Anterior cingulate cortex (tissue), 58 donors: ENCODE measurements at regions not wholly inside any gene's neighbourhood (a gene's known extent, or its start where the extent isn't known, plus 50 kb on each side); places are given as distances from the start of the nearest gene placed in this dataset.

Experiments
- DNase-seq, 58 donors: peaks; one replicate each; lab custom pipeline; 2025; lab: John Stamatoyannopoulos, UW

DNA sequence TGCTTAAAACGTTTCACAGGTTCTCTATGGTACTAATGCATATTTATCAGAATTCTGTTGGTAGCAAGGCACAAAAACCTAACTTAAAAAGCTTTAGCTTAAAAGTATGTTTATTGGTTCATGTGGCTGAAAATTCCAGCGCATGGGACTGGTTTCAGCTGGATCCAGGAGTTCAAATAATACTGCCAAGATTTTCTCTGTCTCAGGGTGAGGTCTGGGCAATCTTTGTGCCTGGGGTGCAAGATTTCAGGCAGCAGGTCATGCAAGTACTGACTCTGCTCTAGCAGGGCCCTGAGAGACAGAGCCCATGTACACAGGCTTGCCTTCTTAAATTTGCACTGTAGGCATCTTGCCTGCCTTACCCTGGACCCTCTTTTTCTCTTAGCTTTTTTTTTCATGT lies 134.2 kb upstream of the GAS1 start:
- no peak for DNase-seq

DNA sequence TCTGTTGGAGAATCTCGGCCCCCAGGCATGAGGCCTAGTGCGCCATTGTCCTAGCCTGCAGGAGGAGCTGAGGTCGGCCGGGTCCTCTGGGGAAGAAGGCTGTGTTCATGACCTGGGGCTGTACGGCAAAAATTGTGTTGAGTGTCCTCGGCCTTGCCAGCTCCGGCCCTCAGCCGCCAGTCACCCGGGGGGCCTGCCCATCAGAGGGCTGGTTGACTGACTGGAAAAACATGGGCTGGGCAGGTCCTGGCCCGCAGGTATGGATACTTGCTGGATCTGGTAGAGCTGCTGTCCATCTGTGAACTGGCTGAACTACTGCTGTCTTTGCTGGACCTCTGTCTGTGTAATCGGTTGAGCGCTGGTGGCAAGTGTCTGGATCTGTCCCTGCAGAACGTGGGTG lies 136.7 kb upstream of the GAS1 start:
- DNase-seq: no peak

DNA sequence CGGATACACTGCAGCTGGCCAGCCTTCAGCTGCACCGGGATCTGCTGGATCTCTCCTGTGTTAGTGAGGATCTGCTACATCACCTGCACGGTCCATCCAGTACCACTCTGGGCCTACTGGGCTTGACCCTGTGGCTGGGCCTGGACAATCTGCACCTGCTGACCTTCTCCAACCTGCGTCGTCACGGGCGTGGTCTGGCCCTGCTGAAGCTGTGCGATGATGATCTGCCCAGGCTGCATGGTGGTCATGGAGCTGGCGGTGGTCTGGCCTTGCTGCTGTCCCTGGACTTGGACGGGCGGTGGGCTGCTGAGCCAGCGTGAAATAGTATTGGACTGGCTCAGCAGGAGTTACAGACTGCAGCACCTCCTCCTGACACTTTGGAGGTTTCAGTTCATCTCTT lies 137.1 kb upstream of the GAS1 start:
- DNase-seq: no peak

DNA sequence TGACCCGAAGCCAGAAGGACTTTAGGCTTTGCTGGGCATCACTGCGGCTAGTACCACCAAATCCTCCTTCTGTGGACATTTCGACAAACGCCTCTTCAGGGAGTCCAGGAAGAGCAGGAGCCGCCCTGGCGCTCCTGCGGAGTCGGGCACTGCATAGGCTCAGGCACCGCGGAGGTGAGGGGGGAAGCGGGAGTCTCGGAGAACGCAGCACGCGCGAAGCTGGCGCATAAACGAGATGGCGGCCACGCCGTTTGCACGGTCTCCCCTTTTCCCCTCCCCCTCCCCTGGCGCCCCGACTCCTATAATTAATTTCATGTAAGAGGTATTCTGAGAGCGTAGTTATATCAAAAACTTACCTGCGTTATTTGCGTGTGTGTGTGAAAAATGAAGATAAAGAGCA lies 137.8 kb upstream of the GAS1 start:
- no peak for DNase-seq

DNA sequence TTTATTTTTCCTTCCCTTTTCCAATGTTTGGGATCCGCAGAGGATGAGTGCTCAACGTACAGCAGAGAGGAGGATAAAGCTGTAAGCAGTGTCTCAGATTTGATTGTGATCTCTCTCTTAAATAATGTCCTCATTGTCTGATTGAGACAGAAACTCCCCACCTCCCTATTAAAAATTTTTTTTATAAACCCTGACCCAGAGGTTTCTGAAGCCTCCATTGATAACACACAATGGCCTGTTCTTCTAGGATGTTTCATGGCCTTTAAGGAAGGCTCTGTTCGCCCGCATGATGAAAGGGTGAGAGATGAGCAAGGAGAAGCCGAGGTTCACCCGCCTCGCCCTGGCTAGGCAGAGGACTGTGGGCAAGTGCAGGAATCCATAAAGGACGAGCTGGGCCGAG lies 138.2 kb upstream of the GAS1 start:
- DNase-seq: no peak

DNA sequence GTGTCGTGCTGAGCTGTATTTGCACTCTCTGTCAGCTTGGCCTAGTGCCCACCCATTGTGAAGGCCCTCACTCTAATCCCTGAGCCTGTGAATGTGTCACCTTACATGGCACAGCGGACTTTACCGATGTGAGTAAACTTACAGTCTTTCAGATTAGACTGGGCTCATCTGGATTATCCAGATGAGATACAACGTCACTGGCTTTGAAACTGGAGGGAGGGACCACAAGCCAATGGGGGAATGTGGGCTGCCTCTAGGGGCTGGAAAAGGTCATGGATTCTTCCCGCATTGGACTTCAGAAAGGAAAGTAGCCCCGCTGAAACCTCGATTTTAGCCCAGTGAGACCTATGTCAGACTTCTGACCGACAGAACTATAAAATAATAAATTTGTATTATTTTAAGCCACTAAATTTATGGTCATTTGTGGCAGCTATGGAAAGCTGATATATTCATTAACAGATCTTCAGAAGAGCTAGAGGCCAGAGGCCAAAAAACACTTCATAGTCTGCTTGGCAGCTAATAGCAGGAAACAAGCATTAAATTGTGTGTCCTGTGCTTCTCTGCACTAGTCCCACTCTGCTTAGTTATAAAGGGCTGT lies 139.0 kb upstream of the GAS1 start:
- no peak for DNase-seq

DNA sequence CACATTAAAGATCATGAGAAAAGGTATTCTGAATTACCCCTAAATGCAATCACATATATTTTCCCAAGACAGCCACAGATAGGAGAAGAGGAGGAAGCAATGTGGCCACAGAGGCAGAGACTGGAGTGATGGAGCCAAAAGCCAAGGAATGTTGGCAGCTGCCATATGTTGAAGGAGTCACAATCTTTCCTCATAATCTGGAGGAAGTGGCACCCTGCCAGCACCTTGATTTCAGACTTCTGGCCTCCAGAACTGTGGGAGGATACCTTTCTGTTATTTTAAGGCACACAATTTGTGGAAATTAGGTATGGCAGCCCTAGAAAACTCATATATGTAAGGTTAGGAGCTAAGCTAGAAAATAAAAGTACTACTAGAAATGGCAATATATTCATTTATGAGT lies 139.9 kb upstream of the GAS1 start:
- no peak for DNase-seq

DNA sequence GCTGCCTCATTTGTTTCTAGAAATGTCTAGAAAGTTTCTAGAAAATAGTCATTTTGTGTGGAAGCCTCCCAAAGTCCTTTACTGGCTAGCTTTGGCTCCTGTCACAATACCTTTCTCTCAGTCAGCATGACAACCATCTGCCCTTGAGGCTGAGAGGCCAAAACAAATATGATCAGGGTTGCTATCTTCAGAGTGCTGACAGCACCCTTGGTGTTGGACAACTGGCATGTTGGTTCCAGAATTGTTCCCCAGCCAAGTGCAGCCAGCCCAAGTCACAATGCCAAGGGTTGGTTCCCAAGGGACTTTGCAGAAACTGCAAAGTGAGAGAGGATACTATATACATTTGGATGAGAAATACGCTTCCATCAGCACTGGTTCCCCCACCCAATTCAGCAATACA lies 140.9 kb upstream of the GAS1 start:
- DNase-seq: no peak

DNA sequence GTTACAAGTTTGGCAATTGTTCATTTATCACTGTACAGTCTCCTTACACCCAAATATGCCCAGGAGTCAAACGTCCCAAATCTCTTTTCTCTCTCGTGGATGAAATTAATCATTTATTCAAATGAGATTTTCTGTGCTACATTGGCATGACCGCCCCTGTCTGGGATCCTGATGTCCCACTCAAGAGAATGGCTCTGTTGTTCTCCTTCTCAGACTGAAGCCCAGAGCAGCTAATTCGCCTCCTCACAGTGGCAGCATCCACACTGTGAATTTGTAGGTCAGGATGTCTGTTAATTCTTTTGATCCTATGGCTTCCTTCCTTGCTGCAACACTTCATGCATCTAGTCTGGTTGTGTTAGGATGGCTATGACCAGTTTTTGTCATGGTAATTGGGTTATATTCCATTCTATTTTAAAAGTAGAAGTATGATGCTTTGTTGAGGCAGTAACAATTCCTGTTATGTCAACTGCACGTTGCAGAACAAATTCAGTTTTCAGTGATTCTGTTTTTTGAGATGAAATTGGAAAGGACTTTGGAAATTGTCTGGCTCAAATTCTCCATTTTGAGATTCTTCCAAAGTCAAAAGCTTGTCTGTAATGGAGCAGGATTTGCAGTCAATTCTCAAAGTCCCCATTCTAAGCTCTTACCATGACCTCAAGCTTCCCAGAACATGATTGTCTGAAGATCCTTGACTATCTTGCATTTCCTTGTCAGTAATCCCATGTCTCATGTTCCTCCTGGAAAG lies 141.5 kb upstream of the GAS1 start:
- peak in 5 of 58 donors; percentile 5 to 15 (median 6) for DNase-seq

DNA sequence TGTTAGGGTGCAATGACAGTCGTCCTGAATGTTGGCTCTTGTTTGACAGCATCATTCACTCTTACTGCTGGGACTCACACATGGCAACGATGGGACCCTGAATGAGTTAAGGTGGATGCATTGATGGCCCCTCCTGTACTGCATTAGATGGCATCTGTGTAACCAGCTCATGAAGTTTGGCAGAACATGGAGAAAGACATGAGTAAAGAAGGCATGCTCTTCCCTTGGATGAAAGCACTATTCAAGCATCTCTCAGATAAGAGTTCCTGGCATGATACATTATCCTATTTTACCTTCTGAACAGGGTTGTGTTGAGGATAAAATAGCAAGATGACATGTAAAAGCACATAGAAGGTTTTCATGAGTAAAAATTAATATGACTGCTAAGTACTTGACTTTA lies 142.2 kb upstream of the GAS1 start:
- no peak for DNase-seq

DNA sequence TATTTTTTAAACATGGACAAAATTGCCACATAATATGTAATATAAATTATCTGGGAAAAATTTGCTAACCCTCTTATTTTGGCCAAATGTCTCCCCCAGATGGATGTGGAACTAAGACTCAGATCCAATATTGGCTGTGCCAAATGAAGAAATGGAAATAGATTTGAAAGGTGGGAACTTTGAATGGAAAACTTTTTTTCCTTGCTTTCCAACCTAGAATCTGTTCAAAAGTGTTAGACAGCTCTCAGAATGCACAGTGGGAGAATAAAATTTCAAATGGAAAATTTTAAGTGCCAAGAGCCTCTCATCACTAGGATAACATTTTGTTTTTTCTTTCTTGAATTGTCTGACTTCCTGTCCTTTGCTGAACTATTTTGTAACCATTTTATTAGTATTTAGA lies 142.6 kb upstream of the GAS1 start:
- no peak for DNase-seq

DNA sequence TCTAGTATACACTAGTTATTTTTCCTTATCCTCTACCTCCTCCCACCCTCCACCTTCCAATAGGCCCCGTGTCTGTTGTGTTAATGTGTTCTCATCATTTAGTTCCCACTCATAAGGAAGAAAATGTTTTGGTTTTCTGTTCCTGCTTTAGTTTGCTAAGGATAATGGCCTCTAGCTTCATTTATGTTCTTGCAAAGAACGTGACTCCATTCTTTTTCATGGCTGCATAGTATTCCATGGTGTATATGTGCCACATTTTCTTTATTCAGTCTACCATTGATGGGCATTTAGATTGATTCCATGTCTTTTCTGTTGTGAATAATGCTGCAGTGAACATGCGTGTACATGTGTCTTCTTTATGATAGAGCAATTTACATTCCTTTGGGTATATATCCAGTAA lies 146.5 kb upstream of the GAS1 start:
- no peak for DNase-seq

DNA sequence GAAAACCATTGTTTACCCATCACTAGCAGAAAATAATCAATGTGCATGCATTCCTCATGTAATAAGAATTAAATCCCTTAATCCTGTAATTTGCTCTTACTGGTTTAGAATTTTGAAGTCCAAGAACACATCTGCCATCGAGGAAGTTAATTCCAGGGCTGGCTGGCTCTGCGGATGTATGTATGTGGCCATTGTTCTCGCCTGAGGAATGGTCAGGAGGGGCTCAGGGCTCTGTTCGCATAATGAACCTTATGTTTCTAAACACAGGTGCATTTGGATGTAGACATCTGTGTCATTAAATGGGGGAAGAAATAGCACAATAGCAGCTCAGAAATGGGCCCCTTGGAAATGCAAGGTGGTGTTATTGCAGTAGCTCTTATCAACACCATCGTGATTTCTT lies 148.6 kb upstream of the GAS1 start:
- no peak for DNase-seq

DNA sequence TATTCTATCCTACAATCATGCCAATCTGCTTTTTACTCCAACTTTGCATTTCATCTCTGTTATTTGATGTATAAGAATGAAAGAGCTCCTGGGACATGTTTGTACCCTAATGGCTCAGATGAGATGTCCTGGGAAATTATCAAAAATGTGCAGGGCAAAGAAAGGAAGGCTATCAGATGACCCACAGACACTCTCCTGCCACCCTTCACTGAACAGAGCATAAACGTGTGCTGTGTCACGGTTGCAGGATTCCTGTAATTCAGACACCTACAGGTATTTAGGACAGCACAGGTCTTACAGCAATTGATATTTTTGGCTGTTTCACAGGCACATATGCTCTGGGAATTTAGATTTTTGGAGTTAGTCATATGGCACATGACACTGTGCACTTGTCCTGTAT lies 149.2 kb upstream of the GAS1 start:
- DNase-seq: no peak

DNA sequence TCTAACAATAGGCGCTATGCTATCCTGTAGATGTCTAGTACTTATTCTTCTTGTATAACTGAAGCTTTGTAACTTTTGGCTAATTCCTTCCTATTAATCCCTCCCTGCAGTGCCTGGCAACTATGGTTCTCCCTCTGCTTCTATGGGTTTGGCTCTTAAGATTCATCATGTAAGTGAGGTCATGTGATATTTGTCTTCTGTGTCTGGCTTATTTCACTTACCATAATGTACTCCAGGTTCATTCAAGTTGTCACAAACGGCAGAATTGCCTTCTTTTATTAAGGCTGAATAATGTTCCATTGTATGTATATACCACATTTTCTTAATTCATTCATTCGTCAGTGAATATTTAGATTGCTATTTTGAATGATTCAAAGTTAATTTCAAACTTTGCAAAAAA lies 149.9 kb upstream of the GAS1 start:
- no peak for DNase-seq

DNA sequence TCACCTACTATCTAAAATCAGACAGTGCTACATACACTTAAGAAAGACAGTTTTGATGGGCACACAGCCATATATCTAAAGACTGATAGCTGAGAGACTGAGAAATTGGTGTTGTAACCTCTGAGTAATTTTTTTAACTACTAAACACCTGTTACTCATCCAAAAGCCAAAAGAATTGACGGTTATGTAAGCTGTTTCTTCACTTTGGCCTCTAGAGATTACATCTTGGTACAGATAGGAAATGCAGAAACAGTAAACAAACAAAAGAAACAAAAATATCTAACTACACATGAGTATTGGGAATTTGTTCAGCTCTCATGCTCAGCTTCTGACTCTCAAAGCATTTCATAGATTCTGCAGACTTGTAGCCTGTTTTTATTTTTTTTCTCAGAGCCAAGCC lies 152.1 kb upstream of the GAS1 start:
- DNase-seq: no peak

DNA sequence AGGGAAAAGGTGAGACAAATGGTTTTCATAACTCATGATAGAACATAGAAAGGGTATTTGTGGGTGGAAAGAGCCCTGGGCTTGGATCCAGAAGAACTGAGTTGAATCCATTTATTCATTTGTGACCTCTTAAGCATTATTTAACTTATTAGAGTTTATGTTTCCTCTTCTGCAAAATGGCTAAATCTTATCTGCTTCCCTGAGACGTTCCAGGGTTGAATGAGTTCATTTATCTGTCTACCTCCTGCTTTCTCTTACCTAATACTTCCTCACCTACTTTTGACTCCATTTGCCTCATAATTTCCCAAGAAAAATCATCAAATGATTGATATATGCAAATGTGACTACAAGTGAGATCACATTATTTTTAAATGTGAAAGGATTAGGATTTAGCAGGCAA lies 152.7 kb upstream of the GAS1 start:
- DNase-seq: no peak

DNA sequence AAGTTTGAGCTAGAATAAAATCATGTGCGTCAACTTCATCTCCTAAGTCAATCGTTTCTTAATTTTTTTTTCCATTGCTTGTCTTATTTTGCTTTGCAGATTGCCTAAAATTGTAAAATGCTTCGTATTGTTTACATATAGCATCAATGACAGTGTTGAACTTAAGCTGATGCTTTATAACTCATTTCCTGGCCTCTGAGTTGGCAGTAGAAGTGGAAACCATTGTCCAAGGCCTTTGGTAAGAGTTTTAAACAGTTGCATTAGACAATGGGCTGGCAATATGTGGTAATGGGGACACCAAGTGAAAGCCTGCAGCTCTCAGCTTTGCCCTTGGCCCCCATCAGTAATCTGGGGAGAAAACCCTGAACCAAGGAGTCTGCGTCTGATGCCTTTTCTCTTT lies 154.8 kb upstream of the GAS1 start:
- no peak for DNase-seq

DNA sequence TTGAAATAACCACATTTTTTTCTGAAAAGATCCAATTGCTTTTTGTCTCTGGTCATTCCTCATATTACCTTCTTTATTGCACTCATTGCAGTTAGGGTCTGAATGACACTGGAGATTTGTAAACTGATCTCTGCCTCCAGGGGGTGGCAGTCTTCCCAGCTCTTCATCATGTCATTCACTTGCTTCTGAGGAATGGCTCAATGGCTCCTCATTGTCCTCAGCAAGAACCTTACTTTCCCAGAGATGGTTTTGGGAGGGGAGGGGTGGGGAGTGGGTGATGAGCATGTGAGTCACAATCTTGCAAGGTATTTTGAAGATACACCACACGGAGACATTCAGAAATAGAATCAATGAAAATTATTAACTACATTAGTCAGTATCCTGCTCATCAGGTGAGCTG lies 159.8 kb upstream of the GAS1 start:
- DNase-seq: peak in 6 of 58 donors; percentile 1 to 11 (median 4)

DNA sequence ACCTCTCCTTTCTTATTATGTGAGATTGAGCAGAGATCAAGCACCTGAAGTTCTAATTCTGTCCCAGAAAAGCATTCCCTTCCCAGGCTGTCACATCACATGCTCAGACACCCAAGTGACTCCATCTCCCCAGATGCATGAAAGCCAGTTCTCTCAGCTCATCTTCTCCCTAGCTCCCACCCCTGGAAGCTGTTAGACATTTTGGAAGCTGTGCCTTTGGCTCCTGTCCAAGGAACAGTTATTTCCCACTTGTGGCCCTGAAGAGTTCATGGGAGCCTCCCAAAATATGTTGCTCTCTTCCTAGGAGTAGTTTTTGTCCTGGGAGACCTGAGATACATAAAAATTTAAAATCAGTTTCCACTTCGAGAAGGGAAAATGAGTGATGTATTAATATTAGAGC lies 161.4 kb upstream of the GAS1 start:
- peak in 1 of 58 donors; percentile 8 for DNase-seq

DNA sequence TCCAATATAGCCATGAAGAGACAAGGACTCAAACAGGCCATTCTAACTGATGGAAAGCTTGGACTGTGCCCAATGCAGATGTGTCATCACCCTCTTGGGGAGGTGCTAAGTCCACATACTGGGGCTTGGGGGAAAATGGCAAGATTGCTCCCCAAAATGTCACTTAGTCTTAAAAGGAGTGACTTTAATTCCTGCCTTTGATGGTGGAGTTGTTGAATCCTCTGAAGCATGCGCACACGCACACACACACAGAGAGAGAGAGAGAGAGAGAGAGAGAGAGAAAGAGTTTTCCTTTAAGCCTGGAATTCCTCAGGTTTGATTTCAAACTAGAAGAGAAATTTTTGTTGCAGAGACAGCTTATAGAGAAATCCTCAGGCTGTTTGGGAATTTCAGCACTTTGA lies 161.9 kb upstream of the GAS1 start:
- no peak for DNase-seq

DNA sequence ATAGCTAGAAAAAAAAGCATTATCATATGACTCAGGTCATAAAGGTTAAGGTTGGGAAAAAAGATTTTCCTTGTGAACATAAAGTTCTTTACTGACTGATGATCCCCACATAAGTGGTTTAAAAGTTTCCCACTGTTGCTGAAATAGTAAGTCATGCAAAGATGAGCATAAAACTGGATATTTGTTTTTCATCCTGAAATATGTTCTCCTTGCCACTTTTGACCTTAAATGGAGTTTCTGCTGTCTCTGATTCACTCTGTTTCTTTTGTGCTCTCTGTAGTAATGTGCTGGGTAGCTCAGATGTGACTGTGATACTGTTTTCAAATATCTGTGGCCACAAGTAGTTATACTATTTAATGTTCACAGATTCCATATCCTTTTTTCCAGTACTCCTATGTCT lies 162.5 kb upstream of the GAS1 start:
- no peak for DNase-seq

DNA sequence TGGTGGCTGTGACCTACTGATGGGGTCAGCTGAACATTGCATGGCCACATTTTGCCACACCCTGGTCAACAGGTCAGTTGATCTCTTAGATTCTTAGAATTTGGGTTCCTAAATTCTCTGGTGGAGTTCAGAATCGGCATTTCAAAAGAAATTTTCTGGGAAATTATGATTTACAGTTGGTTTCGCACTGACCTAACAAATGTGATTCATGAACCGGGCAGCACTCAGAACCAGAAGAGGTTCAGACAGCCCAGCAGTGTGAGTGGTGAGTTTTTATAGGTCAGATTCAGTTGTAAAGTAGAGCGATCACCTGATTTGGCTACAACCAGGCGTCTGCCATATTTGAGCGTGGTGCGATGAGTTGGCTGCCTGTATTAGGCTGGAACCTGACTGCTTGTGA lies 163.7 kb upstream of the GAS1 start:
- DNase-seq: no peak
